GM19395 (cell line): ENCODE measurements at regions not wholly inside any gene's neighbourhood (a gene's known extent, or its start where the extent isn't known, plus 50 kb on each side); places are given as distances from the start of the nearest gene placed in this dataset.

Source experiments
- ATAC-seq: cut with Tn5 transposase; IDR thresholded peaks from one replicate; pipeline ENCODE4 v1.9.1; 2021; ENCODE audit warnings: mild to moderate bottlenecking, moderate library complexity; ENCODE audit not compliant: unreplicated experiment

GRCh38 chr20:40495956-40496355, 193.1 kb downstream of the MAFB start:
- ATAC-seq = no peak

DNA sequence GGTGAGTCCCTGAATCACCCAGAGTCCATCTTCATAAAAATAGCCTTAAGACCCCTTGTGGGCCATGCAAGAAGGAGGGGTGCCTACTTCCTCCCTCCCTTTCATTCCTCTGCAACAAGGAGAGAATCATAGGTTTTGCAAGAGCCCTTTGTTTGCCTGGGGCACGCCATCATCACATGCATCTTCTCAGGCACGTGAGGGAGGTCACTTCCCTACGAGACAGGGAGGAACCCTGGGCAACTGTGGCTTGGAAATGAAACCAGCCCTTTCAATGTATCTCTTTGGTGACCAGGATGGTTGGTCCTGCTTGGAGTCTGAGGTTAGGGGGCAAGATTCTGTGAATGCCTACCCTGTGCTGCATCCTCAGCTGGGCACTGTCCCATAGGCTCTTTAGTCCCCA, 194.8 kb downstream of the MAFB start:
- ATAC-seq = no peak

- ATAC-seq = no peak
Observed at GRCh38 chr20:40493549-40493948, 195.5 kb downstream of the MAFB start.

DNA sequence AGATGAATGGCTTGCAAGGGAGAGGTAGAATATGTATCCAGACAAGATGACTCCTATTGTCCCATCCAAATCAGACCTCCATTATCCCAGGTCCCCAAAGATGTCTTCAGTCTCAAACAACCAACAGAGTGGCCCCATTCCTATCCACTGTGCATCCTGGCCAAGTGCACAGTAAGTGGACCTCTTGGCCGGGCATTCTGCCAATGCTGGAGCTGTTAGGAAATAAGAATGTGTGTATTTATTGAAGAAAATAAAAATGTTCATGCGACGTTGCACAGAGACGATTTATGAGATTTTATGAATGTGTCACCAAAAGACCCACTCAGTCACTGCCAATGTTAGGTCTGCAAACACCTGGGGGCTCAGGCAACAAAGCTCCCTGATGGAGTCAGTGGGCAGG, 196.0 kb downstream of the MAFB start:
- ATAC-seq = no peak

- ATAC-seq = no peak
Observed at GRCh38 chr20:40491009-40491590, 197.9 kb downstream of the MAFB start.

GRCh38 chr20:40489886-40490285, 199.2 kb downstream of the MAFB start:
- no peak for ATAC-seq

- ATAC-seq = no peak
Observed at GRCh38 chr20:40488401-40488800, 200.6 kb downstream of the MAFB start.

- ATAC-seq = no peak
Observed at GRCh38 chr20:40486297-40486696, 202.7 kb downstream of the MAFB start.

- ATAC-seq = no peak
Observed at GRCh38 chr20:40481743-40482458, 207.1 kb downstream of the MAFB start.

GRCh38 chr20:40481337-40481736, 207.7 kb downstream of the MAFB start:
- ATAC-seq = no peak

GRCh38 chr20:40477805-40478204, 211.2 kb downstream of the MAFB start:
- ATAC-seq = no peak

- no peak for ATAC-seq
Observed at GRCh38 chr20:40476461-40476860, 212.6 kb downstream of the MAFB start.

- ATAC-seq = no peak
Observed at GRCh38 chr20:40472905-40473304, 216.1 kb downstream of the MAFB start.

GRCh38 chr20:40471261-40471629, 217.8 kb downstream of the MAFB start:
- ATAC-seq = no peak

DNA sequence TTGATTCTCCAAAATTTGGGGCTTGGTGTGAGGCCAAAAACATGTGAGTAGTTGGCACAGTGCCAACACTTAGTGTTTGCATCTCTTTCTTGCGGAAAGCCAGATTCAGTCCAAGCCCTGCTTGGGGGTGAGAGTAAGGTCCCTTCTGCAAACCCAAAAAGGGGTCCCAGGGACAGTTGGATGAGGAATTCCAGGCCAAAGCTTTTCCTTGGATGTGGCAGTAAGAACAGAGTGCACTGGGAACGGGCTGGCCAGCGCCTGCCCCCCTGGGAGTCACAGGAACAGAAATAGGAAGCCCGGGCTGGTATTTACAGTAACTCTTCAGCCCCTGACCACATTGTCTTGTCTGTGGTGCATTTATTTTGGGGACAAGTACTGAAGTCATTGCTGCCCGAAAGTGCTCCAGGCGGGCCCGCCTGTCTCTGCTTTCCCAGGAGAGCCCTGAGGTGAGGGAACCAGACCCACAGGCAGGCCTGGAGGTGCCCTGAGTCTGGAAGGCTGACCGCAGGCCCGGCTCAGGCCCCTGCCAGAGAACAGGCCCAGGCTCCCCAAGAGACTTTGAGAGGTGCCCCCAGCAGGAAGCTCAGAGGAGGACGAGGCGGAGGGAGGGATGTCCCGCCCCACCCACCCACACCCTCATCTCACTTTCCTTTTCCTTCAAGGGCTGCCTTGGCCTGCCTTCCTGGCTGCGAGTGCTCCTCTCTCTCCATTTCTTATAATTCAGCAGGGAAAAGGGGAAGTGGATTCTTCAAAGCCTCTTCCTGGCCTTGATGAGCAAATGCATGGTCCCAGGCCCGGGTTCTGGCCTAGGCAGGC, 218.4 kb downstream of the MAFB start:
- no peak for ATAC-seq

DNA sequence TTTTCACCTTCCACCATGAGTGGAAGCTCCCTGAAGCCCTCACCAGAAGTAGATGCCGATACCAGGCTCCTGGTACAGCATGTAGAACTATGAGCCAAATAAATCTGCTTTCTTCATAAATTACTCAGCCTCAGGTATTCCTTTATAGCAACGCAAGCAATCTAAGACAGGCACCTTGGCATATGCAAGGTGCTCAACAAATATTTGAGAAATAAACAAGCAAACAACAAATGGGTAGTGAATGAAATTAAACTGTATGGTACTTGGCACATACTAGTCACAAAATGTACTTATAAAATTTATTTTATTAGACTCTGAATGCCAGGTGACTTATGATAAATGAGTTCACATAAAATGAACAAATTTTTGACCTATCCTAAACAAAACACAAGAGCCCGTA, 220.3 kb downstream of the MAFB start:
- no peak for ATAC-seq

DNA sequence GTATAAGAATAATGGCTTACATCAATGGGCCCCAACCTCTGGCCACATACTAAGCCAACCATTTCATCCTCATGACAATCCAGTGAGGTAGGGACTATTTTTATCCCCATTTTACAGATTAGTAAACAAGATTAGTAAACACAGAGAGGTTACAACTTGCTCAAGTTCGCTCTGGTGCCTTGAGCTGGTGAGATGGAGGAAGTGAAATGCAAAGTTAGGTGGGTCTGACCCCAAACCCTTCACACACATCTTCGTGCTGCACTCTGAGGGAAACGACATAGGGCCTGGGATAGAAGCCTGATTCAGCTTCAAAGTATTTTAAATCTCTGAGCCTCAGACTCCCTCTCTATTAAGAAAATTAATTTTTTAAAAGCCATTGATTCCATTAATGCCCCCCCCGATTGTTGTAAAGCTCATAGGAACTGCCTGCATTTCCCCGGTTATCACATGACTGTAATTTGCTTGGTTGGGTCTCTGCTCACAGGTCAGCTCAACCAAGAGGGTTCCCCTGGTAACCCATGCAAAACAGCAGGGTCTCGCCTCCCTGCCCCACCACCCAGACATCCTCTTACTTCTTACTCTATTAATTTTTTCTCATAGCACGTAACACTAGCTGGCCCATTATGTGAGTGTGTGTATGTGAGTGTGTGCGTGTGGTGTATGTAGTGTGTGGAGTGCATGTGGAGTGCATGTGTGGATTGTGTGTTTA, 221.2 kb downstream of the MAFB start:
- no peak for ATAC-seq

DNA sequence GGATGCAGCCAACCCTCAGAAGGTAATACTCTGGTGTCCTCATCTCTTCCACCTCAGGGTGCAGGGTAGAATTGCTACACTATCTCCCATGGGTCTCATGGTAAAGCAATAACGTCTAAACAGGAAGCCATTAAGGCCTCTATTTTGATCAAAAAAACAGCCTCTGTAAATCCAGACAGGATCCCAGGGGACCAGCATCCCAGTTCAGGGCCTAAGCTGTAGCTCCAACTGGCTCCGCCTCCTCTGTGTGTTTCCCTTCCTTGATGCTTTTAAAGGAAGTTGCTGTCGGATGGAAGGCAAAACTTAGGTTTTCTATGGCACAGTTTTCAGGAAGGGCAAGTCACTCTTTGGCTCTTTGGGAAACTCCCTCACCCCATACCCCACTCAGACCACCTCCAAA, 222.0 kb downstream of the MAFB start:
- ATAC-seq = no peak

DNA sequence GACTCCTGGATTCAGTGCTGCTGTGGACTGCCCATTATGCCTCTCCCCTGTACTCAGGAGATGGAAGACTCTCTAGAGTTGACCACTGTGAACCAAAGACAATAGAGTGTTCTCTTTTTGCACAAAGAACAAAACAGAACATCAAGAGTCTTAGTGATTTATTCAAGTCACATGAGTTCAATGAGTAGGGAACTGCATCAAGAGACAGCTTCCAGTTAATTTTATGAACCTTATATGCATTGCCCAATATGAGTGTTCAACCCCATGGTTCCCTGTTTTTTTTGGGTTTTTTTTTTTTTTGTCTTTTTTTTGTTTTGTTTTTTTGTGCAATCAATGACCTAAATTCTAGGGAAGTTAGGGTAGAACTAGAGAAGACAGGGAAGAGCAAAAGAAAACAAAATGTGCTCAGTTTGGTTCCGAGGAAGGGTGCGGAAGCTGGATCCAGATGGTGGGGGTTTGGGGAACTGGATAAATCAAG, 224.3 kb downstream of the MAFB start:
- ATAC-seq = no peak

DNA sequence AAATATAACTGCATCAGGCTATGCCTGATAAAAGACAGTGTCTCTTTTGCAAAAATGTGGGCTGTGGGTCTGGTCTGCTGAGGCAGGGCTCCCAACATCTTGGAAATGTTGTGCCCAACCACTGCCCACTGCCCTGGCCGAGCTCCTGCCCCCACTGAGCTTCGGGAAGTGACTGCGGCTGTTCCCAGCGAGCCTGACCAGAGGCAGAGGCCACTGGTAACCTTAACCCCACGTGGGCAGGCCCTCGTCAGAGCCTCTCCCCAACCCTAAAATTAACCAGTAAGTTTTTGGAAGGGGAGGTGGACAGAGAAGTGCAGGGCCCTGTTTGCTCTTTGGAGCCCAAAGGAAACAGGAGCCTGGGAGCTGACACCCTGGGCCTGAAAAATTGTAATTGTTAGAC, 225.9 kb downstream of the MAFB start:
- no peak for ATAC-seq

DNA sequence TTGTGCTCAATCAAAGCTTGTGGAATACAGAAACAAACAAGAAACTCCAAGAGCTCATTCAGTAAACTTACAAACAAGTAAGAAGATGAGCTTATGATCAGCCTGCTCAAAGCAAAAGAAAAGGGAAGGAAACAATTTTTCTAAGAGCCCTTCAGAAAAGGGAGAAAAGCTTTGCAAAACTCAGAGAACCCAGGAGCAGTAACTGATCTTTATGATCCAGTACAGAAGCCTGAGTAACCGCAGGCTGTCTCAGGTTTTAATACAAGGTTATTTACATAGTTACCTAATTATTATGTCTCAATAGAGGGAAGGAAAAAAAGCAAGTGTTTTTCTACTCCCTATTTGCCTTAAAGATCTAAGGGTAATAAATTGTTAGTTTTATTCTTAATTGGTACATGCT, 226.5 kb downstream of the MAFB start:
- ATAC-seq = no peak
